ENCODE measurements at regions not wholly inside any gene's neighbourhood (a gene's known extent, or its start where the extent isn't known, plus 50 kb on each side); places are given as distances from the start of the nearest gene placed in this dataset.

GRCh38 chr3:194738254-194739093 lies 52.8 kb downstream of the FAM43A start:
- no peak for DNase-seq

- DNase-seq, result no peak
Measured at GRCh38 chr3:194739498-194740284, 54.0 kb downstream of the FAM43A start.

GRCh38 chr3:194740859-194741491 lies 55.3 kb downstream of the FAM43A start:
- DNase-seq, result no peak

- no peak for DNase-seq
Measured at GRCh38 chr3:194741916-194742315, 56.2 kb downstream of the FAM43A start.

GRCh38 chr3:194744826-194745225 lies 59.1 kb downstream of the FAM43A start:
- no peak for DNase-seq

GRCh38 chr3:194745422-194746184 lies 59.9 kb downstream of the FAM43A start:
- DNase-seq, result no peak

GRCh38 chr3:194748225-194748624 lies 62.5 kb downstream of the FAM43A start:
- no peak for DNase-seq

GRCh38 chr3:194749631-194750490 lies 64.2 kb downstream of the FAM43A start:
- DNase-seq, result no peak

- no peak for DNase-seq
Measured at GRCh38 chr3:194750491-194750828, 64.8 kb downstream of the FAM43A start.

GRCh38 chr3:194755671-194756459 lies 70.2 kb downstream of the FAM43A start:
- no peak for DNase-seq

- no peak for DNase-seq
Measured at GRCh38 chr3:194756460-194756779, 70.7 kb downstream of the FAM43A start.

- no peak for DNase-seq
Measured at GRCh38 chr3:194756791-194757325, 71.2 kb downstream of the FAM43A start.

GRCh38 chr3:194757647-194758061 lies 72.0 kb downstream of the FAM43A start:
- no peak for DNase-seq

GRCh38 chr3:194758716-194759115 lies 73.0 kb downstream of the FAM43A start:
- no peak for DNase-seq

GRCh38 chr3:194760494-194761137 lies 74.9 kb downstream of the FAM43A start:
- DNase-seq, result no peak

- no peak for DNase-seq
Measured at GRCh38 chr3:194761384-194761783, 75.7 kb downstream of the FAM43A start.

GRCh38 chr3:194766845-194767244 lies 81.2 kb downstream of the FAM43A start:
- DNase-seq, result no peak

- DNase-seq, result no peak
Measured at GRCh38 chr3:194767446-194768207, 81.9 kb downstream of the FAM43A start.

GRCh38 chr3:194768586-194768985 lies 82.9 kb downstream of the FAM43A start:
- no peak for DNase-seq
